ENCODE measurements at regions not wholly inside any gene's neighbourhood (a gene's known extent, or its start where the extent isn't known, plus 50 kb on each side); places are given as distances from the start of the nearest gene placed in this dataset.

- TF ChIP-seq TCF7L2 (IDR thresholded peaks at IDR 0.05; ENCODE audit: borderline replicate concordance, extremely low read depth, insufficient read depth, insufficient read length): no peak
- no peak for TF ChIP-seq ZFX (IDR thresholded peaks at IDR 0.05)
These were observed 59.5 kb upstream of the TMX1 start (continued) for GRCh38 chr14:51180577-51180976.

- no peak overlapping the region for H3K4me3 ChIP-seq (replicated peaks in 1 of 2; ENCODE audit: low read depth in 1 of 2, low read length in 2 of 2)
- RAD21 ChIA-PET (ENCODE audit: low non-redundant PET in 1 of 2, low total read pairs in 2 of 2, uncharacterized antibody in 2 of 2, unreplicated experiment in 2 of 2): no interaction called here
- CTCF ChIA-PET: no interaction called here
- TF ChIP-seq REST (IDR thresholded peaks at IDR 0.05; ENCODE audit: low read depth): no peak
- no peak for ATAC-seq
- POLR2A ChIA-PET: no interaction called here
- H3K4me2 ChIP-seq (ENCODE audit: low read length): no peak overlapping the region
- H3K9me3 ChIP-seq (ENCODE audit: control insufficient read depth in 1 of 2, insufficient read depth in 1 of 2, low read depth in 1 of 2, low read length in 2 of 2): no peaks in the 10 kb centered on the region
- H3K4me1 ChIP-seq (ENCODE audit: control insufficient read depth in 1 of 2, insufficient read depth in 2 of 2, low read length in 2 of 2): no peaks in the 10 kb centered on the region
- BruUV-seq (replicated peaks): no TSS peak
- H3K9ac ChIP-seq (ENCODE audit: low read length): no peak overlapping the region
- no peak for DNase-seq (ENCODE audit: low read depth, low spot score)
- intact Hi-C loops (cut with micrococcal nuclease): no loop called here
- no peaks in the 10 kb centered on the region for H3K9me2 ChIP-seq (ENCODE audit: insufficient read depth)
- no peaks in the 10 kb centered on the region for H3K79me2 ChIP-seq (ENCODE audit: insufficient read depth, low read length)
- no peaks in the 10 kb centered on the region for H3K36me3 ChIP-seq (ENCODE audit: control insufficient read depth in 1 of 2, insufficient read depth in 2 of 2, low read length in 2 of 2)
- no peaks in the 10 kb centered on the region for H4K20me1 ChIP-seq (ENCODE audit: insufficient read depth)
- H3K27me3 ChIP-seq (ENCODE audit: insufficient read depth, low read length): no peaks in the 10 kb centered on the region
- no peak overlapping the region for H2AFZ ChIP-seq (ENCODE audit: low read depth, low read length, poor library complexity, severe bottlenecking)
- no peak overlapping the region for H3K27ac ChIP-seq (ENCODE audit: low read depth, low read length)
These were observed 57.9 kb upstream of the TMX1 start for GRCh38 chr14:51182131-51182565.

- H3K9me2 ChIP-seq (ENCODE audit: insufficient read depth): no peaks in the 10 kb centered on the region
- CTCF ChIA-PET: no interaction called here
- H3K4me1 ChIP-seq (ENCODE audit: control insufficient read depth in 1 of 2, insufficient read depth in 2 of 2, low read length in 2 of 2): no peaks in the 10 kb centered on the region
- H3K4me3 ChIP-seq (replicated peaks in 1 of 2; ENCODE audit: low read depth in 1 of 2, low read length in 2 of 2): no peak overlapping the region
- POLR2A ChIA-PET: no interaction called here
- H2AFZ ChIP-seq (ENCODE audit: low read depth, low read length, poor library complexity, severe bottlenecking): no peak overlapping the region
- H3K27ac ChIP-seq (ENCODE audit: low read depth, low read length): no peak overlapping the region
- no peak overlapping the region for H3K4me2 ChIP-seq (ENCODE audit: low read length)
- BruUV-seq (replicated peaks): no TSS peak
- H3K36me3 ChIP-seq (ENCODE audit: control insufficient read depth in 1 of 2, insufficient read depth in 2 of 2, low read length in 2 of 2): no peaks in the 10 kb centered on the region
- no peaks in the 10 kb centered on the region for H3K79me2 ChIP-seq (ENCODE audit: insufficient read depth, low read length)
- no peak for ATAC-seq
- RAD21 ChIA-PET (ENCODE audit: low non-redundant PET in 1 of 2, low total read pairs in 2 of 2, uncharacterized antibody in 2 of 2, unreplicated experiment in 2 of 2): no interaction called here
- H3K9ac ChIP-seq (ENCODE audit: low read length): no peak overlapping the region
- no peaks in the 10 kb centered on the region for H4K20me1 ChIP-seq (ENCODE audit: insufficient read depth)
- no peaks in the 10 kb centered on the region for H3K9me3 ChIP-seq (ENCODE audit: control insufficient read depth in 1 of 2, insufficient read depth in 1 of 2, low read depth in 1 of 2, low read length in 2 of 2)
- intact Hi-C loops (cut with micrococcal nuclease): no loop called here
- H3K27me3 ChIP-seq (ENCODE audit: insufficient read depth, low read length): no peaks in the 10 kb centered on the region
- DNase-seq (ENCODE audit: low read depth, low spot score): no peak
- TF ChIP-seq SRF (IDR thresholded peaks at IDR 0.05; ENCODE audit: low read depth): no peak
- TF ChIP-seq FOSL1 (IDR thresholded peaks at IDR 0.05; ENCODE audit: low read depth): no peak
- no peak for TF ChIP-seq ATF3 (IDR thresholded peaks at IDR 0.05)
- no peak for TF ChIP-seq MAX (IDR thresholded peaks at IDR 0.05)
- no peak for TF ChIP-seq JUND (IDR thresholded peaks at IDR 0.05)
- TF ChIP-seq ZNF274 (IDR thresholded peaks at IDR 0.05; ENCODE audit: low read depth, low read length): no peak
- no peak for TF ChIP-seq YY1 (IDR thresholded peaks at IDR 0.05; ENCODE audit: extremely low read depth, insufficient replicate concordance, low read depth, low read length)
- TF ChIP-seq ZBTB33 (IDR thresholded peaks at IDR 0.05; ENCODE audit: extremely low read depth, insufficient replicate concordance, low read length): no peak
- TF ChIP-seq RAD21 (IDR thresholded peaks at IDR 0.05; ENCODE audit: low read depth): no peak
- TF ChIP-seq CEBPB (IDR thresholded peaks at IDR 0.05; ENCODE audit: low read depth): no peak
- no peak for TF ChIP-seq SP1 (IDR thresholded peaks at IDR 0.05; ENCODE audit: low read depth)
- no peak for TF ChIP-seq EGR1 (IDR thresholded peaks at IDR 0.05; ENCODE audit: low read depth)
These were observed 54.9 kb upstream of the TMX1 start for GRCh38 chr14:51185180-51185579.

Measured in HCT116 (cell line).